ENCODE measurements at regions not wholly inside any gene's neighbourhood (a gene's known extent, or its start where the extent isn't known, plus 50 kb on each side); places are given as distances from the start of the nearest gene placed in this dataset.
A peak's percentile ranks its signal among the peaks of the same experiment; 100 is the strongest.

- intact Hi-C loops (cut with DNase I) = no loop called here
- 82 to 93% (median 85%) methylated on average over 5 of the region's 5 CpGs for WGBS, 3 donors
Measured at GRCh38 chr6:158255989-158256601, 56.2 kb upstream of the TULP4 start.

GRCh38 chr6:158256746-158257424 lies 55.4 kb upstream of the TULP4 start:
- ATAC-seq = peak; percentile 74 to 93 (median 84)
- Histone ChIP-seq H3K4me1 (peaks cover 30% of the 10 kb centered on the region), H3K36me3 (ENCODE audit: insufficient read depth in 1 of 2, low read depth in 1 of 2) (no peaks in the 10 kb centered on the region), H3K27me3 (ENCODE audit: insufficient read depth in 3 of 3, low read length in 2 of 3) (no peaks in the 10 kb centered on the region), H3K4me3 (no peak overlapping the region), H3K27ac (peak overlapping the region; percentile 71), H3K9me3 (no peaks in the 10 kb centered on the region)
- WGBS, 3 donors = 70 to 78% (median 72%) methylated on average over 5 of the region's 5 CpGs
- intact Hi-C loops (cut with DNase I) = no loop called here
- TF ChIP-seq CTCF (IDR thresholded peaks at IDR 0.05) = no peak
- no peak for DNase-seq

More at GRCh38 chr6:158255989-158256601, 56.2 kb upstream of the TULP4 start:
- no peaks in the 10 kb centered on the region for H3K36me3 ChIP-seq (ENCODE audit: insufficient read depth in 1 of 2, low read depth in 1 of 2)
- H3K9me3 ChIP-seq = no peaks in the 10 kb centered on the region
- peaks cover 30% of the 10 kb centered on the region for H3K4me1 ChIP-seq
- TF ChIP-seq CTCF (IDR thresholded peaks at IDR 0.05) = no peak
- H3K27ac ChIP-seq = peak overlapping the region; percentile 71
- H3K4me3 ChIP-seq = no peak overlapping the region
- no peaks in the 10 kb centered on the region for H3K27me3 ChIP-seq (ENCODE audit: insufficient read depth in 3 of 3, low read length in 2 of 3)
- DNase-seq = no peak
- no peak for ATAC-seq

- Histone ChIP-seq H3K4me1 (peaks cover 30% of the 10 kb centered on the region), H3K27me3 (ENCODE audit: insufficient read depth in 3 of 3, low read length in 2 of 3) (no peaks in the 10 kb centered on the region), H3K4me3 (no peak overlapping the region), H3K27ac (peak overlapping the region; percentile 71), H3K36me3 (ENCODE audit: insufficient read depth in 1 of 2, low read depth in 1 of 2) (no peaks in the 10 kb centered on the region), H3K9me3 (no peaks in the 10 kb centered on the region)
- ATAC-seq (peak; percentile 70 to 92 (median 80)), DNase-seq (no peak)
- WGBS, 3 donors = 39 to 55% (median 41%) methylated on average over 2 of the region's 2 CpGs
- no peak for TF ChIP-seq CTCF (IDR thresholded peaks at IDR 0.05)
- intact Hi-C loops (cut with DNase I) = no loop called here
Measured at GRCh38 chr6:158257425-158257759, 54.9 kb upstream of the TULP4 start.

GRCh38 chr6:158257781-158258180 lies 54.5 kb upstream of the TULP4 start:
- Histone ChIP-seq H3K4me3 (no peak overlapping the region), H3K9me3 (no peaks in the 10 kb centered on the region), H3K27me3 (ENCODE audit: insufficient read depth in 3 of 3, low read length in 2 of 3) (no peaks in the 10 kb centered on the region), H3K36me3 (ENCODE audit: insufficient read depth in 1 of 2, low read depth in 1 of 2) (no peaks in the 10 kb centered on the region), H3K4me1 (peaks cover 34% of the 10 kb centered on the region), H3K27ac (peak overlapping the region; percentile 71)
- DNase-seq = no peak
- peak in 2 of 4 donors; percentile 13 to 14 for ATAC-seq
- no peak for TF ChIP-seq CTCF (IDR thresholded peaks at IDR 0.05)
- WGBS, 3 donors = 90 to 97% (median 94%) methylated on average over 6 of the region's 6 CpGs
- intact Hi-C loops (cut with DNase I) = no loop called here
